ENCODE measurements at regions not wholly inside any gene's neighbourhood (a gene's known extent, or its start where the extent isn't known, plus 50 kb on each side); places are given as distances from the start of the nearest gene placed in this dataset.

- DNase-seq (ENCODE audit: low read depth in 2 of 2): no peak
Measured at GRCh38 chr2:144156736-144157640, 362.9 kb downstream of the ZEB2 start.

GRCh38 chr2:144154205-144154604, 365.7 kb downstream of the ZEB2 start:
- DNase-seq (ENCODE audit: low read depth in 2 of 2): no peak

GRCh38 chr2:144152817-144153271, 367.1 kb downstream of the ZEB2 start:
- no peak for DNase-seq (ENCODE audit: low read depth in 2 of 2)

- DNase-seq (ENCODE audit: low read depth in 2 of 2): no peak
Measured at GRCh38 chr2:144151851-144152250, 368.1 kb downstream of the ZEB2 start.

GRCh38 chr2:144151405-144151804, 368.5 kb downstream of the ZEB2 start:
- DNase-seq (ENCODE audit: low read depth in 2 of 2): no peak

GRCh38 chr2:144147356-144147755, 372.6 kb downstream of the ZEB2 start:
- DNase-seq (ENCODE audit: low read depth in 2 of 2): no peak

GRCh38 chr2:144146876-144147275, 373.0 kb downstream of the ZEB2 start:
- no peak for DNase-seq (ENCODE audit: low read depth in 2 of 2)

- DNase-seq (ENCODE audit: low read depth in 2 of 2): no peak
Measured at GRCh38 chr2:144146076-144146475, 373.8 kb downstream of the ZEB2 start.

- DNase-seq (ENCODE audit: low read depth in 2 of 2): no peak
Measured at GRCh38 chr2:144143294-144144151, 376.4 kb downstream of the ZEB2 start.

- DNase-seq (ENCODE audit: low read depth in 2 of 2): no peak
Measured at GRCh38 chr2:144140891-144141290, 379.0 kb downstream of the ZEB2 start.

- no peak for DNase-seq (ENCODE audit: low read depth in 2 of 2)
Measured at GRCh38 chr2:144137705-144138428, 382.1 kb downstream of the ZEB2 start.

GRCh38 chr2:144137272-144137671, 382.6 kb downstream of the ZEB2 start:
- DNase-seq (ENCODE audit: low read depth in 2 of 2): no peak

- DNase-seq (ENCODE audit: low read depth in 2 of 2): no peak
Measured at GRCh38 chr2:144136297-144137010, 383.5 kb downstream of the ZEB2 start.

GRCh38 chr2:144133936-144134665, 385.8 kb downstream of the ZEB2 start:
- no peak for DNase-seq (ENCODE audit: low read depth in 2 of 2)

- DNase-seq (ENCODE audit: low read depth in 2 of 2): no peak
Measured at GRCh38 chr2:144132357-144132756, 387.6 kb downstream of the ZEB2 start.

- no peak for DNase-seq (ENCODE audit: low read depth in 2 of 2)
Measured at GRCh38 chr2:144131042-144131441, 388.9 kb downstream of the ZEB2 start.

GRCh38 chr2:144130551-144130950, 389.4 kb downstream of the ZEB2 start:
- DNase-seq (ENCODE audit: low read depth in 2 of 2): no peak

GRCh38 chr2:144128130-144128746, 391.7 kb downstream of the ZEB2 start:
- no peak for DNase-seq (ENCODE audit: low read depth in 2 of 2)

GRCh38 chr2:144127693-144128092, 392.2 kb downstream of the ZEB2 start:
- no peak for DNase-seq (ENCODE audit: low read depth in 2 of 2)

GRCh38 chr2:144126302-144126701, 393.6 kb downstream of the ZEB2 start:
- no peak for DNase-seq (ENCODE audit: low read depth in 2 of 2)

Measured in stimulated activated CD8-positive, alpha-beta memory T cell treated with anti-CD3 and anti-CD28 coated beads, Interleukin-15, amount 100 ng/mL, for 4 hours (primary cell).